ENCODE measurements at regions not wholly inside any gene's neighbourhood (a gene's known extent, or its start where the extent isn't known, plus 50 kb on each side); places are given as distances from the start of the nearest gene placed in this dataset.

- no peak for TF ChIP-seq EZH2phosphoT487 (IDR thresholded peaks at IDR 0.05; ENCODE audit: low read depth)
- TF ChIP-seq CTCF (IDR thresholded peaks at IDR 0.05; ENCODE audit: low read depth, low read length) = no peak
- Histone ChIP-seq H3K79me2 (ENCODE audit: low read length) (no peaks in the 10 kb centered on the region), H3K9me3 (ENCODE audit: insufficient read depth, low read length) (no peaks in the 10 kb centered on the region), H3K4me2 (ENCODE audit: low read length) (no peak overlapping the region), H2AFZ (ENCODE audit: low read depth, low read length) (no peak overlapping the region), H3K9ac (ENCODE audit: low read length) (no peak overlapping the region), H3K27me3 (ENCODE audit: low read depth, low read length) (no peaks in the 10 kb centered on the region), H3K4me1 (ENCODE audit: low read length) (no peaks in the 10 kb centered on the region), H3K4me3 (ENCODE audit: low read length) (no peak overlapping the region), H3K27ac (ENCODE audit: low read length) (no peak overlapping the region), H3K36me3 (replicated peaks; ENCODE audit: low read depth, low read length) (no peaks in the 10 kb centered on the region), H4K20me1 (ENCODE audit: insufficient read depth, low read length) (no peaks in the 10 kb centered on the region)
Observed at GRCh38 chr2:21972586-21972985, 848.8 kb downstream of the TDRD15 start.

DNA sequence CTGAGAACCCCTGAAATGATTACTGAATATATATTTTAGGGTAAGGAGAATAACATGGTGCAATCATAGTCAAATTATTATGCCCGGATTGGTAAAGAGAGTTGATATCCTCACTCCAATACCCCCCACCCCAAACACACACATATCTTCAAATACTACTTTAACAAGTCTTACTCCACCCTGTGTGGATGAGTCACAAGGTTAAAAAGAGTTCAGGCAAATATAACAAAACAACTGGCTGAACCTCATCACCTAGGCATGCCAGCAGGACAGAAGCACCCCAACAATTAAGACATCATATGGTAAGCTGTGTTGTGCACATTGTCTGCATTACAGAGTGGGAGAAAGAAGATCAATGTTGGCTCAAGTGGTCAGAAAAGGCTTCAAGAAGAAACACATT lies 857.4 kb downstream of the TDRD15 start:
- no peaks in the 10 kb centered on the region for H3K27me3 ChIP-seq (ENCODE audit: low read depth, low read length)
- no peak overlapping the region for H2AFZ ChIP-seq (ENCODE audit: low read depth, low read length)
- TF ChIP-seq EZH2phosphoT487 (IDR thresholded peaks at IDR 0.05; ENCODE audit: low read depth) (no peak), CTCF (IDR thresholded peaks at IDR 0.05; ENCODE audit: low read depth, low read length) (no peak)
- H3K4me2 ChIP-seq (ENCODE audit: low read length) = no peak overlapping the region
- H3K79me2 ChIP-seq (ENCODE audit: low read length) = no peaks in the 10 kb centered on the region
- no peak overlapping the region for H3K9ac ChIP-seq (ENCODE audit: low read length)
- H3K4me1 ChIP-seq (ENCODE audit: low read length) = no peaks in the 10 kb centered on the region
- H4K20me1 ChIP-seq (ENCODE audit: insufficient read depth, low read length) = no peaks in the 10 kb centered on the region
- H3K36me3 ChIP-seq (replicated peaks; ENCODE audit: low read depth, low read length) = no peaks in the 10 kb centered on the region
- no peaks in the 10 kb centered on the region for H3K9me3 ChIP-seq (ENCODE audit: insufficient read depth, low read length)
- H3K27ac ChIP-seq (ENCODE audit: low read length) = no peak overlapping the region
- H3K4me3 ChIP-seq (ENCODE audit: low read length) = no peak overlapping the region

GRCh38 chr2:21993002-21993401 lies 869.2 kb downstream of the TDRD15 start:
- H3K27me3 ChIP-seq (ENCODE audit: low read depth, low read length) = no peaks in the 10 kb centered on the region
- no peak overlapping the region for H3K4me2 ChIP-seq (ENCODE audit: low read length)
- TF ChIP-seq EZH2phosphoT487 (IDR thresholded peaks at IDR 0.05; ENCODE audit: low read depth) (no peak), CTCF (IDR thresholded peaks at IDR 0.05; ENCODE audit: low read depth, low read length) (no peak)
- no peaks in the 10 kb centered on the region for H4K20me1 ChIP-seq (ENCODE audit: insufficient read depth, low read length)
- H2AFZ ChIP-seq (ENCODE audit: low read depth, low read length) = no peak overlapping the region
- no peak overlapping the region for H3K4me3 ChIP-seq (ENCODE audit: low read length)
- no peaks in the 10 kb centered on the region for H3K36me3 ChIP-seq (replicated peaks; ENCODE audit: low read depth, low read length)
- no peaks in the 10 kb centered on the region for H3K4me1 ChIP-seq (ENCODE audit: low read length)
- H3K9me3 ChIP-seq (ENCODE audit: insufficient read depth, low read length) = no peaks in the 10 kb centered on the region
- H3K79me2 ChIP-seq (ENCODE audit: low read length) = no peaks in the 10 kb centered on the region
- H3K27ac ChIP-seq (ENCODE audit: low read length) = no peak overlapping the region
- H3K9ac ChIP-seq (ENCODE audit: low read length) = no peak overlapping the region

DNA sequence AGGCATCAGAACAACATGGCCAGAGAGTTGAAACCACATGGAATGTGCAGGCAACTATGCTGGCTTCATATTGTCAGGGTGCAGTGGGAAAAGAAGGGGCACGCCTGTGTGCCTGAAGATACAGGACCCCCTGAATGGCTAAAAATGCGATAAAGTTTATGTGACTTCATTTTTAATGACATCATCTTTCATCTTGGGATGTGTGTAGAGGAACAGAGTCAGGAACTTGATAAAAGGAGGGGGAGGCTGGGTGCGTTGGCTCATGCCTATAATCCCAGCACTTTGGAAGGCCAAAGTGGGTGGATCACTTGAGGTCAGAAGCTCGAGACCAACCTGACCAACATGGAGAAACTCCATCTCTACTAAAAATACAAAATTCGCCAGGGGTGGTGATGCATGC lies 872.6 kb downstream of the TDRD15 start:
- no peak overlapping the region for H3K27ac ChIP-seq (ENCODE audit: low read length)
- no peaks in the 10 kb centered on the region for H3K79me2 ChIP-seq (ENCODE audit: low read length)
- no peak overlapping the region for H3K4me2 ChIP-seq (ENCODE audit: low read length)
- H3K36me3 ChIP-seq (replicated peaks; ENCODE audit: low read depth, low read length) = no peaks in the 10 kb centered on the region
- H3K4me1 ChIP-seq (ENCODE audit: low read length) = no peaks in the 10 kb centered on the region
- no peaks in the 10 kb centered on the region for H3K9me3 ChIP-seq (ENCODE audit: insufficient read depth, low read length)
- no peak overlapping the region for H2AFZ ChIP-seq (ENCODE audit: low read depth, low read length)
- no peaks in the 10 kb centered on the region for H3K27me3 ChIP-seq (ENCODE audit: low read depth, low read length)
- TF ChIP-seq CTCF (IDR thresholded peaks at IDR 0.05; ENCODE audit: low read depth, low read length) (no peak), EZH2phosphoT487 (IDR thresholded peaks at IDR 0.05; ENCODE audit: low read depth) (no peak)
- H3K4me3 ChIP-seq (ENCODE audit: low read length) = no peak overlapping the region
- H3K9ac ChIP-seq (ENCODE audit: low read length) = no peak overlapping the region
- no peaks in the 10 kb centered on the region for H4K20me1 ChIP-seq (ENCODE audit: insufficient read depth, low read length)
